Astrocyte of the cerebellum (primary cell): ENCODE measurements at regions not wholly inside any gene's neighbourhood (a gene's known extent, or its start where the extent isn't known, plus 50 kb on each side); places are given as distances from the start of the nearest gene placed in this dataset.

Experiments
- DNase-seq: peaks from one replicate; pipeline ENCODE4 v3.0.0-alpha.2; 2011; ENCODE audit warnings: low read depth
- H3K4me3 ChIP-seq: 2 replicates; pipeline ENCODE4 v1.5.1; 2011; ENCODE audit warnings: mild to moderate bottlenecking, low read depth, low read length, moderate library complexity
- in situ Hi-C: cut with HindIII; loops from 2 replicates; pipeline ENCODE4 v1.10.0; 2017; ENCODE audit warnings: low sequenced_read_pairs
- TF ChIP-seq, protein P1 (sequence below): IDR thresholded peaks from 2 replicates; pipeline ENCODE4 v1.5.1; 2012; ENCODE audit warnings: low read length, low read depth, moderate library complexity, mild to moderate bottlenecking; ENCODE audit errors: missing control alignments

DNA sequence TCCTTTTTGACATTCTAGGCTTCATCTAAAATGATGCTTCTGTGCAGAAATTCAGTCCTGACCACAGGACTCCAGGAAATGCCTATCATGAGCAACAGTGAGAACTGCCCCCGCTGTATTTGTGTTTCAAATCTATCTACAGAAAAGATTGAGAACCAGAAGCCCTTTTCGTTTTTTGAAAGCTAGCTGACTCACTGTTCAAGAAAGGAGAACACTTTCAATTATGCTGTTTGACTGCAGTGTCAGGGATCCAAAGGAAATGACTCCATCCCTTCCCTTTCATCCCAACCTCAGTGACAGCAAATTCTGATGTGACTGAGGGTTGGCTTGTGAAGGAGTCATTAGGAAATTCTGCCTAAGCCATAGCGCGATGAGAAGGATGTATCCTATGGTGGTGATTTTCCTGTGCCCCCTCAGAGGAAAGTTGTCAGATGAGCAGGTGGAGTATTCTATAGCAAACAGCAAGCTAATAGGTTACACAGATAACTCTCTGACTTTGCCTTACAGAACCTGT, 622.3 kb downstream of the TMEM114 start:
- TF ChIP-seq, protein P1, sequence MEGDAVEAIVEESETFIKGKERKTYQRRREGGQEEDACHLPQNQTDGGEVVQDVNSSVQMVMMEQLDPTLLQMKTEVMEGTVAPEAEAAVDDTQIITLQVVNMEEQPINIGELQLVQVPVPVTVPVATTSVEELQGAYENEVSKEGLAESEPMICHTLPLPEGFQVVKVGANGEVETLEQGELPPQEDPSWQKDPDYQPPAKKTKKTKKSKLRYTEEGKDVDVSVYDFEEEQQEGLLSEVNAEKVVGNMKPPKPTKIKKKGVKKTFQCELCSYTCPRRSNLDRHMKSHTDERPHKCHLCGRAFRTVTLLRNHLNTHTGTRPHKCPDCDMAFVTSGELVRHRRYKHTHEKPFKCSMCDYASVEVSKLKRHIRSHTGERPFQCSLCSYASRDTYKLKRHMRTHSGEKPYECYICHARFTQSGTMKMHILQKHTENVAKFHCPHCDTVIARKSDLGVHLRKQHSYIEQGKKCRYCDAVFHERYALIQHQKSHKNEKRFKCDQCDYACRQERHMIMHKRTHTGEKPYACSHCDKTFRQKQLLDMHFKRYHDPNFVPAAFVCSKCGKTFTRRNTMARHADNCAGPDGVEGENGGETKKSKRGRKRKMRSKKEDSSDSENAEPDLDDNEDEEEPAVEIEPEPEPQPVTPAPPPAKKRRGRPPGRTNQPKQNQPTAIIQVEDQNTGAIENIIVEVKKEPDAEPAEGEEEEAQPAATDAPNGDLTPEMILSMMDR, result no peak
- no peak for DNase-seq
- no peak overlapping the region for H3K4me3 ChIP-seq
- in situ Hi-C loops, result no loop called here

DNA sequence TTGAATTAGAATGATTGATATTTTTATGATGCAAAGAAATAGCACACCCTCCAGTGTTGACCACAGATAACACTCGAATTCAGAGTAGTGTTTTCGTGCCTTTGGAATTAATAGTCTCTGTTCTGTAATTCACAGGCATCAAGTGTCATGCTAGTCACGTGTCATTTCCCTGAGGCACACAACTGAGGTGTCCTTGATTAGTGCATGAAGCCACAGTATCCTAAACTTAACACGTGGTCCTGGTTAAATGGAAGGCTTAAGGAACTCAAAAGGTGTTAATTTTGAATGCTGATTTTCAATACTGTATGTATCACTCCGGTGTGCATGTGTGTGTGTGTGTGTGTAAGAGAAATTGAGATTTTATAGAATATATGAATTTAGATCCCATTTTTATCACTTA, 625.6 kb downstream of the TMEM114 start:
- H3K4me3 ChIP-seq, result no peak overlapping the region
- TF ChIP-seq, protein P1, result no peak
- DNase-seq, result no peak
- in situ Hi-C loops, result no loop called here

DNA sequence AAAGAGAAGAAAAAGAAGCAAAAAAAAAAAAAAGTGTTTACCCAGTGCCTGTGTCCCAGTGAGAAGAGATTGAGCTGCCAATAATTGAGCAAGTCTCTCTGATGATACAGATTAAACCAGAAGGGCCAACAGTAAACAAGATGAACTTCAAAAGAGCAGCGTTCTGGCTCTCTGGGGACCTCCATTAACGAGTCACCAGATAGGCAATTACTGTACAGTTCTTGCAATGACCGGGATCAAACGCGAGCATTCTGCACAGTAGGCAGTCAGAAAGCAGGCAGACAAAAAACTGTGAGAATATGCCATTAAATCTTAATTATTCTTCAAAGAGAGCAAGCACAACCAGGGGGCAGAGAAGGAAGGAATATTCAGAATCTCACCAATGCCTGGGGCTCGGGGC, 626.1 kb downstream of the TMEM114 start:
- TF ChIP-seq, protein P1, result no peak
- in situ Hi-C loops, result no loop called here
- DNase-seq, result no peak
- no peak overlapping the region for H3K4me3 ChIP-seq

- TF ChIP-seq, protein P1, result no peak
- DNase-seq, result no peak
- in situ Hi-C loops, result no loop called here
- no peak overlapping the region for H3K4me3 ChIP-seq
These were observed 628.0 kb downstream of the TMEM114 start for GRCh38 chr16:7962091-7962879.

DNA sequence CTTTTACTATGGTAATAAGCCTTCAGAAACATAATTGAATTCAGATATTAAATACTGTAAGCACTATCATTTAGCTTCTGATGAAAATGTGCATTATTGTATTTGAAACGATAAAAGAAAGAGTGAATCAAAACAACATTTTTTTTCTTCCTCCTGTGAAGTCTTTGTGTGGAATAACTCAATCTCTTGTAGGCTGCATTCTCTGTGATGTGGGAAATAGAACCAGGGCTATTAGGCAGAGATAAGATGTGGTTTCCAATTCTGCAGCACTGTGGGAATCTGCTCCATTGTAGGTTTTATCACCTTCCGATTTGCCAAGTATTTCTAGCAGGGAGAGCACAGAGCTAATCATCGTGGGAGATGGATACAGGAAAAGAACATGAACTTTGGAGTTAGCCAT, 624.5 kb downstream of the RBFOX1 start:
- no peak for DNase-seq
- TF ChIP-seq, protein P1, result no peak
- in situ Hi-C loops, result no loop called here
- H3K4me3 ChIP-seq, result no peak overlapping the region

DNA sequence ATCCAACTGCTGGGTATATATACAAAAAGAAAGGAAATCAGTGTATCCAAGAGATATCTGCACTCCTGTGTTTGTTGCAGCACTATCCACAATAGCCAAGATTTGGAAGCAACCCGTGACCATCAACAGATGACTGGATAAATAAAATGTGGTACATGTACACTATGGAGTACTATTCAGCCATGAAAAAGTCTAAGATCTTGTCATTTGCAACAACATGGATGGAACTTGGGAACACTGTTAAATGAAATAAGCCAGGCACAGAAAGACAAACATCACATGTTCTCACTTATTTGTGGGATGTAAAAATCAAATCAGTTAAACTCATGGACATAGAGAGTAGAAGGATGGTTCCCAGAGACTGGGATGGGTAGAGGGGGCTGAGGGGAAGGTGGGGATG, 620.7 kb downstream of the RBFOX1 start:
- TF ChIP-seq, protein P1, result no peak

More for the DNA sequence above, 620.7 kb downstream of the RBFOX1 start:
- in situ Hi-C loops, result no loop called here
- no peak overlapping the region for H3K4me3 ChIP-seq
- no peak for DNase-seq
